A549 (cell line): ENCODE measurements at regions not wholly inside any gene's neighbourhood (a gene's known extent, or its start where the extent isn't known, plus 50 kb on each side); places are given as distances from the start of the nearest gene placed in this dataset.

Experiments used
- ATAC-seq, 2 experiments: fragments of 200-7000 bp in 1 of 2; fragments of >200 bp in 1 of 2; cut with Nextera tagmentation in 1 of 2; cut with Tn5 transposase in 1 of 2; 3 replicates each; pipeline versions ENCODE4 v1.8.0 to v1.9.1; 2018 to 2020; ENCODE audit warnings: mild to moderate bottlenecking in 1 of 2, moderate library complexity in 1 of 2
- CTCF ChIA-PET: fragments of 300-600 bp; sonication (Branson Sonifier 250); formaldehyde crosslinking; extraction: SDS; loops from one replicate; lab custom pipeline; 2021; ENCODE audit warnings: antibody characterized with exemption, inconsistent platforms; lab: Yijun Ruan, JAX
- POLR2A ChIA-PET: fragments of 350-600 bp; formaldehyde crosslinking; extraction: SDS; loops from one replicate; lab custom pipeline; 2021; ENCODE audit warnings: antibody characterized with exemption, inconsistent platforms; lab: Yijun Ruan, JAX
- DNase-seq, 2 experiments: peaks; one replicate each; pipeline versions ENCODE4 v3.0.0 to v3.0.0-alpha.2; 2011 to 2016; ENCODE audit warnings: low read depth in 1 of 2, low spot score in 1 of 2
- FAIRE-seq: peaks from 2 replicates; lab custom pipeline; 2011; peaks lifted over from hg19 to GRCh38; lab: Jason Lieb, UNC
- H3K27ac ChIP-seq, 2 experiments: fragments of >200 bp; sonication (Bioruptor Twin); formaldehyde crosslinking; 3 replicates each; pipeline ENCODE4 v1.5.1; 2016 to 2017
- H3K4me1 ChIP-seq: fragments of >200 bp; sonication (Bioruptor Twin); formaldehyde crosslinking; 3 replicates; pipeline ENCODE4 v1.6.1; 2016
- H3K4me2 ChIP-seq: fragments of >200 bp; sonication (Bioruptor Twin); formaldehyde crosslinking; 3 replicates; pipeline ENCODE4 v1.6.1; 2016
- H3K4me3 ChIP-seq: fragments of >200 bp; sonication (Bioruptor Twin); formaldehyde crosslinking; 3 replicates; pipeline ENCODE4 v1.5.1; 2016
- H3K9me3 ChIP-seq: fragments of >200 bp; sonication (Bioruptor Twin); formaldehyde crosslinking; 3 replicates; pipeline ENCODE4 v1.6.1; 2016
- BCL3 ChIP-seq: fragments of >200 bp; sonication (Bioruptor Twin); formaldehyde crosslinking; IDR thresholded peaks from 3 replicates; pipeline ENCODE4 v1.6.1; 2016
- CBX2 ChIP-seq: fragments of 200-600 bp; sonication (generic); IDR thresholded peaks from 2 replicates; pipeline ENCODE4 v1.6.1; 2016; ENCODE audit warnings: low read depth, mild to moderate bottlenecking, borderline replicate concordance
- CHD4 ChIP-seq: fragments of 200-600 bp; sonication (generic); IDR thresholded peaks from 2 replicates; pipeline ENCODE4 v1.6.1; 2016; ENCODE audit warnings: antibody characterized with exemption, mild to moderate bottlenecking, borderline replicate concordance
- E2F6 ChIP-seq: IDR thresholded peaks from 2 replicates; pipeline ENCODE4 v1.6.1; 2012; ENCODE audit warnings: low read depth, borderline replicate concordance
- EHMT2 ChIP-seq: fragments of 200-600 bp; sonication (generic); IDR thresholded peaks from 2 replicates; pipeline ENCODE4 v1.6.1; 2016; ENCODE audit warnings: antibody characterized with exemption, low read depth, mild to moderate bottlenecking, moderate library complexity
- ESRRA ChIP-seq: fragments of 150-350 bp; IDR thresholded peaks from 2 replicates; pipeline ENCODE4 v1.6.1; 2014; ENCODE audit warnings: mild to moderate bottlenecking, low read length, borderline replicate concordance
- FOSB ChIP-seq: fragments of 250-450 bp; sonication (Bioruptor Pico); IDR thresholded peaks from 2 replicates; pipeline ENCODE4 v1.5.0; 2020; ENCODE audit warnings: mild to moderate bottlenecking, moderate library complexity
- GATA3 ChIP-seq: IDR thresholded peaks from 2 replicates; pipeline ENCODE4 v1.6.1; 2012; ENCODE audit warnings: borderline replicate concordance
- HDAC2 ChIP-seq: fragments of 200-600 bp; sonication (generic); IDR thresholded peaks from 2 replicates; pipeline ENCODE4 v1.6.1; 2016
- HEYL ChIP-seq: fragments of 250-450 bp; sonication (Bioruptor Pico); IDR thresholded peaks from 2 replicates; pipeline ENCODE4 v1.8.0; 2021; ENCODE audit warnings: mild to moderate bottlenecking, moderate library complexity
- HOXB13 ChIP-seq: fragments of 250-450 bp; sonication (Bioruptor Pico); IDR thresholded peaks from 2 replicates; pipeline ENCODE4 v1.5.0; 2020; ENCODE audit warnings: low read depth, mild to moderate bottlenecking, moderate library complexity
- JUN ChIP-seq, 2 experiments: fragments of >200 bp; sonication (Bioruptor Twin); formaldehyde crosslinking; IDR thresholded peaks; 2 replicates in 1 of 2; 3 replicates in 1 of 2; pipeline ENCODE4 v1.6.1; 2016 to 2017
- JUNB ChIP-seq: fragments of >200 bp; sonication (Bioruptor Twin); formaldehyde crosslinking; IDR thresholded peaks from 2 replicates; pipeline ENCODE4 v1.6.1; 2016
- MAFK ChIP-seq: fragments of 450-650 bp; IDR thresholded peaks from 2 replicates; pipeline ENCODE4 v1.6.1; 2014; ENCODE audit not compliant: partially characterized antibody
- MAX ChIP-seq: IDR thresholded peaks from 2 replicates; pipeline ENCODE4 v1.6.1; 2012
- MYC ChIP-seq: IDR thresholded peaks from 2 replicates; pipeline ENCODE4 v1.6.1; 2012; ENCODE audit warnings: mild to moderate bottlenecking, inconsistent platforms, low read length, improper control_type of control experiment, borderline replicate concordance
- NFE2L2 ChIP-seq: fragments of 150-350 bp; conservative IDR thresholded peaks from 2 replicates; pipeline ENCODE4 v1.6.1; 2014; ENCODE audit warnings: low read length
- NPAS2 ChIP-seq: fragments of 250-450 bp; sonication (Bioruptor Pico); IDR thresholded peaks from 2 replicates; pipeline ENCODE4 v1.8.0; 2022; ENCODE audit warnings: mild to moderate bottlenecking, moderate library complexity, borderline replicate concordance
- PBX3 ChIP-seq: IDR thresholded peaks from 2 replicates; pipeline ENCODE4 v1.6.1; 2012
- POLR2AphosphoS2 ChIP-seq: conservative IDR thresholded peaks from 2 replicates; pipeline ENCODE4 v1.6.1; 2012; ENCODE audit warnings: low read length, improper control_type of control experiment, inconsistent platforms
- RARB ChIP-seq: fragments of 250-450 bp; sonication (Bioruptor Pico); IDR thresholded peaks from 2 replicates; pipeline ENCODE4 v1.8.0; 2021; ENCODE audit warnings: mild to moderate bottlenecking, moderate library complexity
- SREBF2 ChIP-seq: fragments of 450-650 bp; IDR thresholded peaks from 2 replicates; pipeline ENCODE4 v1.6.1; 2014; ENCODE audit warnings: mild to moderate bottlenecking, moderate library complexity
- ZC3H11A ChIP-seq: fragments of 450-650 bp; IDR thresholded peaks from 2 replicates; pipeline ENCODE4 v1.6.1; 2014; ENCODE audit warnings: antibody characterized with exemption, mild to moderate bottlenecking
- WGBS: methylation state at CpG from one replicate; pipeline ENCODE4 v1.1.6; 2017; ENCODE audit errors: missing lambda C conversion rate; 5-methylcytosine and 5-hydroxymethylcytosine counted together
- TF ChIP-seq, protein P1 (sequence below): fragments of 450-650 bp; IDR thresholded peaks from 2 replicates; pipeline ENCODE4 v1.6.1; 2014; ENCODE audit warnings: antibody characterized with exemption
- TF ChIP-seq, protein P2 (sequence below): fragments of >200 bp; sonication (Bioruptor Twin); formaldehyde crosslinking; IDR thresholded peaks from 3 replicates; pipeline ENCODE4 v1.5.1; 2016

- Histone ChIP-seq H3K4me3 (no peak overlapping the region), H3K4me2 (no peak overlapping the region), H3K9me3 (no peaks in the 10 kb centered on the region), H3K4me1 (no peaks in the 10 kb centered on the region), H3K27ac (no peak overlapping the region)
- no peak for DNase-seq
- WGBS, result 0% methylated on average over 1 of the region's 1 CpG
- TF ChIP-seq SREBF2 (no peak), JUN (IDR thresholded peaks at IDR 0.05) (no peak)
- POLR2A ChIA-PET, result no interaction called here
- ATAC-seq, result no peak
- CTCF ChIA-PET, result no interaction called here
- FAIRE-seq, result no peak
These were observed 155.1 kb upstream of the GORAB start for GRCh38 chr1:170376801-170377385.

- ATAC-seq (no peak), FAIRE-seq (no peak), DNase-seq (no peak)
- Histone ChIP-seq H3K4me1 (no peaks in the 10 kb centered on the region), H3K4me2 (no peak overlapping the region), H3K4me3 (no peak overlapping the region), H3K27ac (no peak overlapping the region), H3K9me3 (no peaks in the 10 kb centered on the region)
- CTCF ChIA-PET, result no interaction called here
- 0% methylated on average over 1 of the region's 1 CpG for WGBS
- no peak for TF ChIP-seq E2F6
- TF ChIP-seq MYC, result no peak
- no peak for TF ChIP-seq JUNB
- TF ChIP-seq, protein P1, sequence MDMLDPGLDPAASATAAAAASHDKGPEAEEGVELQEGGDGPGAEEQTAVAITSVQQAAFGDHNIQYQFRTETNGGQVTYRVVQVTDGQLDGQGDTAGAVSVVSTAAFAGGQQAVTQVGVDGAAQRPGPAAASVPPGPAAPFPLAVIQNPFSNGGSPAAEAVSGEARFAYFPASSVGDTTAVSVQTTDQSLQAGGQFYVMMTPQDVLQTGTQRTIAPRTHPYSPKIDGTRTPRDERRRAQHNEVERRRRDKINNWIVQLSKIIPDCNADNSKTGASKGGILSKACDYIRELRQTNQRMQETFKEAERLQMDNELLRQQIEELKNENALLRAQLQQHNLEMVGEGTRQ, result no peak
- no peak for TF ChIP-seq HEYL
- TF ChIP-seq CBX2, result no peak
- TF ChIP-seq ESRRA, result no peak
- POLR2A ChIA-PET, result no interaction called here
These were observed 154.5 kb upstream of the GORAB start for GRCh38 chr1:170377440-170377839.

DNA sequence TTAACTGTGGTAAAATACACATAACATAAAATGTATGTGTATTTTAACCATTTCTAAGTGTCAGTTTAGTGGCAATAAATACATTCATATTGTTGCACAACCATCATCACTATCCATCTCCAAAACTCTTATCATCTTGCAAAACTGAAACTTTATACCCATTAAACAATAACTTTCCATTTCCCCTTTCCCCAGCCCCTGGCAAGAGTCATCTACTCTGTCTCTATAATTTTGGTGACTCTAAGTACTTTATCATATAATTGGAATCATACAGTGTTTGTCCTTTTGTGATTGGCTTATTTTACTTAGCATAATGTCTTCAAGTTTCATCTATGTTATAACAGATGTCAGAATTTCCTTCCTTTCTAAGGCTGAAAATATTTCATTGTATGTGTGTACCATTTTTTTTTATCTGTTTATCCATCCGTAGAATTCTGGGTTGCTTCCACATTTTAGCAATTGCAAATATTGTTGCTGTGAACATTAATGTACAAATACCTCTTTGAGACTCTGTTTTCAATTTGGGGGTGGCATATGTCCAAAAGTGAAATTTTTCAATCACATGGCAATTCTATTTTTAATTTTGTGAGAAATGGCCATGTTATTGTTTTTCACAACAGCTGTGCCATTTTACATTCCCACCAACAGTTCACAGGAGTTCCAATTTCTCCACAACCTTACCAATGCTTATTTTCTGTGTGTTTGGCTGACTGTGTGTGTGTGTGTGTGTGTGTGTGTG is 153.9 kb upstream of the GORAB start:
- no peak for FAIRE-seq
- TF ChIP-seq PBX3 (no peak), CHD4 (no peak), HOXB13 (CRISPR knock-in tag) (no peak), GATA3 (no peak), MAX (no peak), NPAS2 (CRISPR knock-in tag) (no peak), CBX2 (no peak), EHMT2 (no peak), BCL3 (no peak), NFE2L2 (no peak), FOSB (CRISPR knock-in tag) (no peak), MAFK (no peak), RARB (no peak), ZC3H11A (no peak), POLR2AphosphoS2 (no peak), HDAC2 (no peak)
- TF ChIP-seq, protein P2, sequence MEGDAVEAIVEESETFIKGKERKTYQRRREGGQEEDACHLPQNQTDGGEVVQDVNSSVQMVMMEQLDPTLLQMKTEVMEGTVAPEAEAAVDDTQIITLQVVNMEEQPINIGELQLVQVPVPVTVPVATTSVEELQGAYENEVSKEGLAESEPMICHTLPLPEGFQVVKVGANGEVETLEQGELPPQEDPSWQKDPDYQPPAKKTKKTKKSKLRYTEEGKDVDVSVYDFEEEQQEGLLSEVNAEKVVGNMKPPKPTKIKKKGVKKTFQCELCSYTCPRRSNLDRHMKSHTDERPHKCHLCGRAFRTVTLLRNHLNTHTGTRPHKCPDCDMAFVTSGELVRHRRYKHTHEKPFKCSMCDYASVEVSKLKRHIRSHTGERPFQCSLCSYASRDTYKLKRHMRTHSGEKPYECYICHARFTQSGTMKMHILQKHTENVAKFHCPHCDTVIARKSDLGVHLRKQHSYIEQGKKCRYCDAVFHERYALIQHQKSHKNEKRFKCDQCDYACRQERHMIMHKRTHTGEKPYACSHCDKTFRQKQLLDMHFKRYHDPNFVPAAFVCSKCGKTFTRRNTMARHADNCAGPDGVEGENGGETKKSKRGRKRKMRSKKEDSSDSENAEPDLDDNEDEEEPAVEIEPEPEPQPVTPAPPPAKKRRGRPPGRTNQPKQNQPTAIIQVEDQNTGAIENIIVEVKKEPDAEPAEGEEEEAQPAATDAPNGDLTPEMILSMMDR, result no peak

More for the DNA sequence above, 153.9 kb upstream of the GORAB start:
- ATAC-seq (no peak), DNase-seq (no peak)
- POLR2A ChIA-PET, result no interaction called here
- H3K27ac ChIP-seq, result no peak overlapping the region
- 14% methylated on average over 1 of the region's 1 CpG for WGBS
- no peak overlapping the region for H3K4me3 ChIP-seq
- no peaks in the 10 kb centered on the region for H3K4me1 ChIP-seq
- no peaks in the 10 kb centered on the region for H3K9me3 ChIP-seq
- CTCF ChIA-PET, result interaction anchor here (0.6 kb wide), 1 partner anchor 107 kb away, joined by 3 read pairs; no protein-coding TSS in a partner anchor
- H3K4me2 ChIP-seq, result no peak overlapping the region
